ENCODE measurements at regions not wholly inside any gene's neighbourhood (a gene's known extent, or its start where the extent isn't known, plus 50 kb on each side); places are given as distances from the start of the nearest gene placed in this dataset.

GRCh38 chr9:108803428-108804065 is 52.2 kb downstream of the ACTL7B start:
- no peak for TF ChIP-seq BHLHE40 (IDR thresholded peaks at IDR 0.05; ENCODE audit: low read length)
- TF ChIP-seq, protein P1, sequence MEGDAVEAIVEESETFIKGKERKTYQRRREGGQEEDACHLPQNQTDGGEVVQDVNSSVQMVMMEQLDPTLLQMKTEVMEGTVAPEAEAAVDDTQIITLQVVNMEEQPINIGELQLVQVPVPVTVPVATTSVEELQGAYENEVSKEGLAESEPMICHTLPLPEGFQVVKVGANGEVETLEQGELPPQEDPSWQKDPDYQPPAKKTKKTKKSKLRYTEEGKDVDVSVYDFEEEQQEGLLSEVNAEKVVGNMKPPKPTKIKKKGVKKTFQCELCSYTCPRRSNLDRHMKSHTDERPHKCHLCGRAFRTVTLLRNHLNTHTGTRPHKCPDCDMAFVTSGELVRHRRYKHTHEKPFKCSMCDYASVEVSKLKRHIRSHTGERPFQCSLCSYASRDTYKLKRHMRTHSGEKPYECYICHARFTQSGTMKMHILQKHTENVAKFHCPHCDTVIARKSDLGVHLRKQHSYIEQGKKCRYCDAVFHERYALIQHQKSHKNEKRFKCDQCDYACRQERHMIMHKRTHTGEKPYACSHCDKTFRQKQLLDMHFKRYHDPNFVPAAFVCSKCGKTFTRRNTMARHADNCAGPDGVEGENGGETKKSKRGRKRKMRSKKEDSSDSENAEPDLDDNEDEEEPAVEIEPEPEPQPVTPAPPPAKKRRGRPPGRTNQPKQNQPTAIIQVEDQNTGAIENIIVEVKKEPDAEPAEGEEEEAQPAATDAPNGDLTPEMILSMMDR (CRISPR knock-in tag; IDR thresholded peaks at IDR 0.05), result no peak
- no peak for TF ChIP-seq PHF21A (CRISPR knock-in tag; IDR thresholded peaks at IDR 0.05)
- TF ChIP-seq BRF2 (CRISPR knock-in tag; IDR thresholded peaks at IDR 0.05), result no peak
- TF ChIP-seq, protein P2, sequence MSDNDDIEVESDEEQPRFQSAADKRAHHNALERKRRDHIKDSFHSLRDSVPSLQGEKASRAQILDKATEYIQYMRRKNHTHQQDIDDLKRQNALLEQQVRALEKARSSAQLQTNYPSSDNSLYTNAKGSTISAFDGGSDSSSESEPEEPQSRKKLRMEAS (IDR thresholded peaks at IDR 0.05), result no peak
- no peak for TF ChIP-seq JUN (CRISPR knock-in tag; IDR thresholded peaks at IDR 0.05)
- TF ChIP-seq ZNF792 (CRISPR knock-in tag; IDR thresholded peaks at IDR 0.05), result no peak
- no peak for TF ChIP-seq DR1 (CRISPR knock-in tag; IDR thresholded peaks at IDR 0.05)
- no peak for TF ChIP-seq SRSF9 (IDR thresholded peaks at IDR 0.05; ENCODE audit: borderline replicate concordance, insufficient read depth, low read depth, low read length, poor library complexity, severe bottlenecking)

Measured in HepG2 (cell line).